ENCODE measurements at regions not wholly inside any gene's neighbourhood (a gene's known extent, or its start where the extent isn't known, plus 50 kb on each side); places are given as distances from the start of the nearest gene placed in this dataset.

DNA sequence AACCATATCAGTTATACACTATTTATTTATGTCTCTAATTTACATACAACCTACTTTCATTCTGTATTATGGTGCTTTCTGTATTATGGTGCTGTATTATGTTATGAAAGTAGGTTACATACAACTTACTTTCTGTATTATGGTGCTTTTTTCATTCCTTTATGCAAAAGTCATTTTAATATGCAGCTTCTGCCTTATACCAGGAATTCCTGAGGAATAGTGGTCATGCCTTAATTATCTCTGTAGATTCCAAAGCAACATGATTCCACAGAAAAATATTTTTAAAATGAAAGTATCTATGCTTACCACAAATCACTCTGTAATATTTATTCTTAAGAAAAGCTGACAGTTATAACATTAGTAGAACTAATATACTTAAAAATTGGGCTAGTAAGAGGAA lies 922.0 kb upstream of the NRXN1 start:
- H3K27me3 ChIP-seq (ENCODE audit: insufficient read depth in 3 of 3, low read length in 2 of 3), result no peaks in the 10 kb centered on the region
- DNase-seq, result no peak
- H3K27ac ChIP-seq, result no peak overlapping the region
- intact Hi-C loops (cut with DNase I), result no loop called here
- H3K9me3 ChIP-seq, result no peaks in the 10 kb centered on the region
- H3K4me1 ChIP-seq, result no peaks in the 10 kb centered on the region
- no peak for TF ChIP-seq CTCF (IDR thresholded peaks at IDR 0.05)
- no peaks in the 10 kb centered on the region for H3K36me3 ChIP-seq (ENCODE audit: insufficient read depth in 1 of 2, low read depth in 1 of 2)
- no peak overlapping the region for H3K4me3 ChIP-seq
- ATAC-seq, result no peak

DNA sequence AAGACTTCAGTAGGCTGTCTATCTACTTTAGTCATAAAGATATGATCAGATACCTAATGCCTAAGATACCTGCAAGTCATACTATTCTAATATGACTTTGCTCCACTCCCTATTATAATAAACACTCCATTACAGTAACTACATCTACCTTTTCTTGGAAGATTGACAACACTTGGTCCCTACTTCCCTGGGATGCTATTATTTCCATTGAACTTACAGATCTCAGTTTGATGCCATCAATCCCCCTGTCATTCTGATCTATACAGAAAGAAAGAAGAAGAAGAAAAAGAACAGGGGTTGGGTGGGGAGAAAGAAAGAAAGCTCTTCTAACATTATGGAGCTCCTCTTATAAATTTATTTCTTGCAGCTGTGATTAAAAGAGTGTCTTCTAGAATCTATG lies 889.1 kb upstream of the NRXN1 start:
- no peak for TF ChIP-seq CTCF (IDR thresholded peaks at IDR 0.05)
- ATAC-seq, result no peak
- H3K4me3 ChIP-seq, result no peak overlapping the region

DNA sequence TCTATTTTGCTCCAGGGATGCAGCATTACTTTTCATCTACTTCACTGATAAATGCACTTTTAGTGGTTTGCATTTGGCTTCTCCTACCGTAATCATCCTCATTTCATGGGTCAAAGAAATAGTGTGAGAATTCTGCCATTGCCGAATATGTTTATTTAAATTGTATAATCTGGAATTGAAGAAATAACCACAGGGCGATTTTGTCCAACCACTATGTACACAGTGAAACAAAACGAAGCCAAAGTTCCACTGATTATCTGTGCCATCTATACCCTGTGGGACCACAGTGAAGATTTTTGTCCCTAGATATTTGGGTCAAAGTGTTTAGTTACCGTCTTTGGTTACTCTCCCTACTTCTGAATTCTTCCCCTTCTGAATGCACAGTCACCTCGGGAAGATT lies 888.6 kb upstream of the NRXN1 start:
- ATAC-seq (no peak), DNase-seq (no peak)
- WGBS, 3 donors, result 69 to 89% (median 76%) methylated on average over 6 of the region's 6 CpGs
- H3K9me3 ChIP-seq, result no peaks in the 10 kb centered on the region
- H3K36me3 ChIP-seq (ENCODE audit: insufficient read depth in 1 of 2, low read depth in 1 of 2), result no peaks in the 10 kb centered on the region
- H3K4me1 ChIP-seq, result no peaks in the 10 kb centered on the region
- no peak for TF ChIP-seq CTCF (IDR thresholded peaks at IDR 0.05)
- H3K4me3 ChIP-seq, result no peak overlapping the region
- no peak overlapping the region for H3K27ac ChIP-seq
- intact Hi-C loops (cut with DNase I), result no loop called here
- no peaks in the 10 kb centered on the region for H3K27me3 ChIP-seq (ENCODE audit: insufficient read depth in 3 of 3, low read length in 2 of 3)

More for the DNA sequence above, 889.1 kb upstream of the NRXN1 start:
- no peak overlapping the region for H3K27ac ChIP-seq
- no peak for DNase-seq
- intact Hi-C loops (cut with DNase I), result no loop called here
- H3K9me3 ChIP-seq, result no peaks in the 10 kb centered on the region
- H3K4me1 ChIP-seq, result no peaks in the 10 kb centered on the region
- H3K36me3 ChIP-seq (ENCODE audit: insufficient read depth in 1 of 2, low read depth in 1 of 2), result no peaks in the 10 kb centered on the region
- no peaks in the 10 kb centered on the region for H3K27me3 ChIP-seq (ENCODE audit: insufficient read depth in 3 of 3, low read length in 2 of 3)

DNA sequence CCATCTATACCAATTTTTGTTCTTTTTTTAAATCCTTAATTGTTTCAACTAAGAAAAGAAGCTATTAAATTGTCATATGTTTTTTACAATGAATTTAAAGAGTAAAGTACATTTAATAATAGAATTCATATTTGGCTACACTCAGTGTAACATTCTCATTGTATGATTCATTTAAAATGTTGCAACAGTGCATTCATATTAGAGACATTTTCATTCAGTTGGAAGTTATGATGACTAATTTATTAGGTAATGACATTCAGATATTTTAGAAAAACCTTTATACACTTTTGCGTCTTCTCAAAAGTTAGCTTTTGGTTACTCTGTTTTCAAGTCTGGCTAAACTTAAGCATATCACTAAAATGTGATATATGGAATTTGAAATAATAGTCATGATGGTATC lies 887.5 kb upstream of the NRXN1 start:
- Histone ChIP-seq H3K27ac (no peak overlapping the region), H3K4me1 (no peaks in the 10 kb centered on the region), H3K27me3 (ENCODE audit: insufficient read depth in 3 of 3, low read length in 2 of 3) (no peaks in the 10 kb centered on the region), H3K36me3 (ENCODE audit: insufficient read depth in 1 of 2, low read depth in 1 of 2) (no peaks in the 10 kb centered on the region), H3K9me3 (peaks cover 2% of the 10 kb centered on the region), H3K4me3 (no peak overlapping the region)
- intact Hi-C loops (cut with DNase I), result no loop called here
- no peak for TF ChIP-seq CTCF (IDR thresholded peaks at IDR 0.05)
- ATAC-seq (no peak), DNase-seq (no peak)
- 85 to 93% (median 86%) methylated on average over 1 of the region's 1 CpG for WGBS, 3 donors

DNA sequence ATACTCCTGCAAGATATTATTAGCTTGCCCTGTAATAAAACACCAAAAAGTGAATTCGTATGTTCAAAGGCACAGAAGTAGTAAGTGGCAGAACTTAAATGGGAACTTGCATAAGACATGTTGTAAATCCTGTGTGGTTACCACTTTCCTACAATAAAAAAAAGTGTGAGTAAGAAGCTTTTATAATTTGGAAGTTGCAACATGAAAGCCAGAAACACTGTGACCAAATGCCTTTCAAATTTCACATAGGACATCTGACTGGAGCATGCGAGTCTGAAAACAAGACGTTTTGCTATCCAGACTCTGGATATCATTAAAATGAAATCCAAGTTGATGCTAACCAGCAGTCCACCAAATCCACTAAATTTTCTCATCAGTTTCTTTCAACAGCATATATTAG lies 886.2 kb upstream of the NRXN1 start:
- WGBS, 3 donors, result 24 to 48% (median 33%) methylated on average over 3 of the region's 3 CpGs
- no peak for TF ChIP-seq CTCF (IDR thresholded peaks at IDR 0.05)
- no peak overlapping the region for H3K4me3 ChIP-seq
- H3K36me3 ChIP-seq (ENCODE audit: insufficient read depth in 1 of 2, low read depth in 1 of 2), result no peaks in the 10 kb centered on the region
- DNase-seq (no peak), ATAC-seq (no peak)
- no peaks in the 10 kb centered on the region for H3K27me3 ChIP-seq (ENCODE audit: insufficient read depth in 3 of 3, low read length in 2 of 3)
- intact Hi-C loops (cut with DNase I), result no loop called here
- no peak overlapping the region for H3K27ac ChIP-seq
- H3K9me3 ChIP-seq, result peaks cover 2% of the 10 kb centered on the region
- H3K4me1 ChIP-seq, result no peaks in the 10 kb centered on the region

All from psoas muscle (tissue), 7 donors.